GM18858 (cell line): ENCODE measurements at regions not wholly inside any gene's neighbourhood (a gene's known extent, or its start where the extent isn't known, plus 50 kb on each side); places are given as distances from the start of the nearest gene placed in this dataset.

ENCODE experiments used
- ATAC-seq: cut with Tn5 transposase; IDR thresholded peaks from one replicate; pipeline ENCODE4 v1.9.1; 2021; ENCODE audit not compliant: unreplicated experiment

DNA sequence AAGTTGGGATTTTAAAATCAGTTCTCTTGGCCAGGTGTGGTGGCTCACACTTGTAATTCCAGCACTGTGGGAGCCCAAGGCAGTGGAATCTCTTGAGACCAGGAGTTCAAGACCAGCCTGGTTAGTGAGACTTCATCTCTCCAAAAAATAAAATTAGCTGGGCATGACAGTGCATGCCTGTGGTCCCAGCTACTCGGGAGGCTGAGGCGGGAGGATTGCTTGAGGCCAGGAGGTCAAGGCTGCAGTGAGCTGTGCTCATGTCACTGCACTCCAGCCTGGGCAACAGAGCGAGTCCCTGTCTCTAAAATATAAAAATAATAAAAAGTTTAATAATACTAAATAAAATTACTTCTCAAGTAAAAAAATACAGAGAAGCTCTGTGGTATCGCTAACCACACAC, 77.5 kb downstream of the FOXA2 start:
- no peak for ATAC-seq

- ATAC-seq, result no peak
These were observed 79.5 kb downstream of the FOXA2 start for GRCh38 chr20:22504829-22505377.

DNA sequence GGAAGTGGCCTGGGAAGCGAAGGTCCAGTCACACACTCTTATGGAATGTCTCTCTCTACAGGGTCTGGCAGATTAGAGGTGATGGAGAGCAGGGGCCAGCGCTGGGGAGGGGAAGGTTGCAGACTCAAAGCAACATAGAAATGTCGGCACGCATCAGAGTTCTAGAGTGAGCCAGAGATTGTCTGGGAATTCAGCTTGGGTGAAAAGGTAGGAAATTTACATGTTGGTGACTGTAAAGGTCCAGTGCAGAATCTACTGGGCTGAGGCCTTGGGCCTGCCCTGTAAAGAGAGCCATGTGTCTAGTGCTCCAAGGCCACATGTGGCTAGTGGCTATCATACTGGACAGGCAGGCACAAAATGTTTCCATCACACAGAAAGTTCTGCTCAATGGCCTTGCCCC, 80.8 kb downstream of the FOXA2 start:
- ATAC-seq, result no peak

DNA sequence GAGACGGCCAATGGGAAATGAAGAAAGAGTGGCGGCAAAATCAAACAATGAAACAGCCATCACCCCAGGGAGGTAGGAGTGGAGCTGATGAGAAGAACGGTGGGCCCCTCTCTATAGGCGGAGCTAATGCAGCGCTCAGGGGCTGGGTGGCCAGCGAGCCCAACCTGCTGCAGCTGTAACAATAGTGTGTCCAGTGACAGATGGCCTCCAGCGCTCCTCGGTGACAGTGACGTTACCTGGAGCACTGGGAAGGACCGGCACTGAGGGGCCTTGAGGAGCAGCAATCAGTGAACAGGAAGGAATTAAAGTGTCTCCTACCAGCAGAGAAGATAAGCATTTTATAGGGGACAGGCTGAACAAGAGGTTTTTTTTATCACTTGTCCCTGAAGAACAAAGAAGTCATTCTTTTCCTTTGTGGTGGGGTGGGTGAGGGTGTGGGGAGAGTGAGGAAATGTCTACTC, 81.6 kb downstream of the FOXA2 start:
- ATAC-seq, result no peak

- ATAC-seq, result no peak
These were observed 82.6 kb downstream of the FOXA2 start for GRCh38 chr20:22501566-22502344.

GRCh38 chr20:22501034-22501433, 83.3 kb downstream of the FOXA2 start:
- no peak for ATAC-seq

- ATAC-seq, result no peak
These were observed 84.7 kb downstream of the FOXA2 start for GRCh38 chr20:22499515-22500166.

DNA sequence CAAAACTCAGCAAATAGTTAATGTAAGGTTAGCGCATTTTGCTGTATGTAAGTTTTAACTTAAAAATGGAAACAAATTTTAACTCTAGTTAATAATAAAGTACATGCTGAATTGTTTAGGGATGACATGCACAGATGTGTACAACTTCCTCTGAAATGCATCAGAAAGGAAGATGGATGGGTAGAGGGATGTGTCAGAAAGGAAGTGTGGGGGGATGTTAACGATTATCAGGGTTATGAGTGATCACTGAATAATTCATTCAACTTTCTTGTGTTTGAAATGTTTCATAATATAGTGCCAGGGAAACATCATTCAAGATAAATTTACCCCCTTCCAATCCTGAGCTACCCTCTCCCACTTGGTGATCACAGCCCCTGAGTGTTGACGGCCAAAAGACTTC, 87.6 kb downstream of the FOXA2 start:
- ATAC-seq, result no peak

DNA sequence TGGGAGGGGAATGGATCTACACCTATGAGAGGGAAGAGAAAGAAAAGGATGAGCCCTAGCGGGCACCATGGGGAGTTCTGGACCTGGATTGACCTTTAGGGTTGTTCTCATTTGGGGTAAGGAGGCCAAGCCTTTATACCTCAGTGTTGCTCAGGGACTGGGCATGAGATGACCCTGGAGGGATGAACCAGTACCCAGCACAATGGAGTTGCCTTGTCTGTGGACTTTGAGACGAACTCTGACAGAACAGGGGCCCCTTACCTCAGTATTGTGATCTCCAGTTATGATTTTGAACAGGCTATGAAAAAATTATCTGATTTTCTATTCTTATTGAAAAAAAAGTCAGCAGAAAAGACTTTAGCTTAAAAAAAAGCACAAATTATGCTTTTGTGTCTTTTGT, 88.6 kb downstream of the FOXA2 start:
- ATAC-seq, result no peak

DNA sequence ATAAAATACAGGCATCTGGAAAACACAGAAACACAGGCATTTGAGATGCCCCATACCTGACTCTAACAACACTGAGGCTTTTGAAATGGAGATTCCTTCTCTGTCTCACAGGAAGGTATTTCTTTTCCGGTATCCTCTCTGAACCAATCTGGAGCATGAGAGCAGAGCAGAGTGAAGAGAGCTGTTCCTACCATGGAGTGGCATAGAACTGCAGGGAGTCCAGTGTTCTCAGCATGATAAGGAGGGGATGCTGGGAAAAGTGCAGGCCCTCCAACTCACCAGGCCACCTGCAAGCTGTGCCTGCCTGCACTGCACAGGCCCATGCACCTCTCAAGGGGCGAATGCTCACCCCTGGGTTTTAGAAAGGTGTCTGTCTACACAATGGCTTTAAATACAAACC, 89.2 kb downstream of the FOXA2 start:
- no peak for ATAC-seq

DNA sequence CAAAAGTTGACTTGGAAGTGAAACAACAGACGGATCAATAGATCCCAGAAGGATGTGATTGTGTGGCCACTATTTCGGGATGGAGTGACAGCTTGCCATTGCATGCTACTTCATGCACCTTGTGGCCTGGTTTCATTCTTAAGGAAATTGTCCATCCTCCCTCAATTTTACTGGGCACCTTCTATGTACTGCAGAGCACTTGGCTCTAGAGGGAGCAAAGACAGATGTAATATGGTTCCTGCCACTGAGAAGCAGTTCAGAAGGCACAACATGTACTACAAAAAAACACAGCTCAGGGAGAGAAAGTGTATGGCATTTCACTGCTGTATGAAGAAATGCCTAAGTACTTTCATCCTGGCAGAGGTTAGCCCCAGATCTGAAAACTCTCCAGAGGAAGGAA, 91.9 kb downstream of the FOXA2 start:
- ATAC-seq, result no peak

DNA sequence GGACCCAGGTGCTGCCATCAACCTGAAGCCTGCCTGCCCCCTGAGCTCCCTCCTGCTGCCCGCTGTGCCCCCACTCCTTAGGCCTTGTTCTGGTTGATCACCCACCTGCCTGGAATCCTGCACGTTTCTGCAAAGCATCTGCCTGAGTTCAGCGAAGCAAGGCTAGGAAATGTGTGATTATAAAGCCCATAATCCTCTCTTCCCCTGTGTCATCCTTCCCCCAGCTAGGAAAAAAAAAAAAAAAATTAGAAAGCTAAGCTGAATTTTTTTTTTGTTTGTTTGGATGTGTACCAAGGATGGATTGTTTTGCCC, 93.2 kb downstream of the FOXA2 start:
- ATAC-seq, result no peak

GRCh38 chr20:22490287-22491193, 93.8 kb downstream of the FOXA2 start:
- ATAC-seq, result no peak

DNA sequence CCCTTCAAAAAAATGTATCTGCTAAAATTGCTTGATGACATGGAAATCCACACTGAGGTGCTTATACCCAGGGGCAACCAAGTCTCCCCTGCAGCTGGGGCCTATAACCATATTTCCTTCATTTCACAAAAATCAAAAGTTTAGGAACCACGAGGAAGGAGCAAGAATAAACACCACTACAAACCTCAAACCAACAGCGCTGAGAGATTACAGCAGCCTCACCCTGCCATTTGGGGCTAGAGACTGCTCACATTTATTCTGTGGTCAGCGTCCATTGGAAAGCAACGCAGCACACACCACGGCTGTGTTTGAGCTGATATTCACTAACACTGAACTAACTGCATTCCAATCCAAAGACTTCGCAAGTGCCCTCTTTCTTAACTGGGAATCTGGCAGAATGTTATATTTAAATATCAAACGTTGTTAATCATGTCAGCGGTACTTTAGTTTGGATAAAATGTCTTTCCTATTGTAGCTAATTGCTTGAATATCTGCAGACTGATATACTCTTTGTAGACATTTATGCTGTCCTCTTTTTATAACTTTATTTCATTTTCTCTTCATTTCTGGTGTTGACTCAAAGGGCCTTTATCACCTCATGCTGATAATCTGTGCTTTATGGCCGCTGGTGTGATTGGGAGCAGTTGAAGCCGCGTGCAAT, 94.6 kb downstream of the FOXA2 start:
- no peak for ATAC-seq

DNA sequence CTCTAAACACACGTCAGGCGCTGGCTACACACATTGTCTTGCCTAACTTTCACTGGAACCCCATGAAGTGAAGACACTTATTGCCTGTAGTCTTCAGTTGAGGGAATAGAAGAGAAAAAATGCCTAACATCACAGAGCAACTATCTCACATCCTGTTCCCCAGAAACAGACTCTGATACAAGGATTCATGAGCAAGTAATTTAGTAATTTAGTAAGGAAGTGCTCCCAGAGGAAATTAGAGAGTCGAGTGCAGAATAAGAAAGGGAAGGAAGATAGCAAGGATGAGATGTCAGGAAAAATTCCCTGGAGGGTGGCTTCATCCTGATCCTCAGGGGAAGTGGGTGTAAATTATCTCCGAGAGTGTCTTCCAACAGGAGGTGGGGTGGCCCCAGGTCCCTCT, 104.0 kb downstream of the FOXA2 start:
- ATAC-seq, result no peak

- peak; percentile 93 for ATAC-seq
These were observed 108.7 kb downstream of the FOXA2 start for GRCh38 chr20:22475662-22476061.

- no peak for ATAC-seq
These were observed 110.1 kb downstream of the FOXA2 start for GRCh38 chr20:22474224-22474623.

- ATAC-seq, result no peak
These were observed 111.1 kb downstream of the FOXA2 start for GRCh38 chr20:22473293-22473692.

- ATAC-seq, result no peak
These were observed 111.8 kb downstream of the FOXA2 start for GRCh38 chr20:22472447-22473100.

- no peak for ATAC-seq
These were observed 113.1 kb downstream of the FOXA2 start for GRCh38 chr20:22471156-22471836.
